Glutamatergic neuron (in vitro differentiated cells): ENCODE measurements at regions not wholly inside any gene's neighbourhood (a gene's known extent, or its start where the extent isn't known, plus 50 kb on each side); places are given as distances from the start of the nearest gene placed in this dataset.

Experiments used
- DNase-seq: peaks from one replicate; pipeline ENCODE4 v3.0.0; 2022
- H3K27ac Mint-ChIP-seq: one replicate; pipeline ENCODE4 v1.8.0; 2020; ENCODE audit warnings: mild to moderate bottlenecking, mixed read lengths, inconsistent platforms; ENCODE audit not compliant: unreplicated experiment
- H3K27me3 Mint-ChIP-seq: one replicate; pipeline ENCODE4 v1.8.0; 2020; ENCODE audit warnings: mild to moderate bottlenecking, moderate library complexity, mixed read lengths, inconsistent platforms; ENCODE audit not compliant: unreplicated experiment
- H3K36me3 Mint-ChIP-seq: one replicate; pipeline ENCODE4 v1.8.0; 2020; ENCODE audit warnings: mild to moderate bottlenecking, mixed read lengths, inconsistent platforms; ENCODE audit not compliant: unreplicated experiment
- H3K4me1 Mint-ChIP-seq: one replicate; pipeline ENCODE4 v1.8.0; 2020; ENCODE audit warnings: mild to moderate bottlenecking, low read depth, mixed read lengths, inconsistent platforms; ENCODE audit not compliant: unreplicated experiment
- H3K4me3 Mint-ChIP-seq: one replicate; pipeline ENCODE4 v1.8.0; 2020; ENCODE audit warnings: mild to moderate bottlenecking, mixed read lengths, inconsistent platforms; ENCODE audit not compliant: unreplicated experiment
- H3K9me3 Mint-ChIP-seq: one replicate; pipeline ENCODE4 v1.8.0; 2020; ENCODE audit warnings: mild to moderate bottlenecking, moderate library complexity, mixed read lengths, inconsistent platforms; ENCODE audit not compliant: unreplicated experiment
- CTCF ChIP-seq: fragments of 200-600 bp; sonication (generic); IDR thresholded peaks from one replicate; pipeline ENCODE4 v1.5.0; 2021; ENCODE audit not compliant: partially characterized antibody, unreplicated experiment

DNA sequence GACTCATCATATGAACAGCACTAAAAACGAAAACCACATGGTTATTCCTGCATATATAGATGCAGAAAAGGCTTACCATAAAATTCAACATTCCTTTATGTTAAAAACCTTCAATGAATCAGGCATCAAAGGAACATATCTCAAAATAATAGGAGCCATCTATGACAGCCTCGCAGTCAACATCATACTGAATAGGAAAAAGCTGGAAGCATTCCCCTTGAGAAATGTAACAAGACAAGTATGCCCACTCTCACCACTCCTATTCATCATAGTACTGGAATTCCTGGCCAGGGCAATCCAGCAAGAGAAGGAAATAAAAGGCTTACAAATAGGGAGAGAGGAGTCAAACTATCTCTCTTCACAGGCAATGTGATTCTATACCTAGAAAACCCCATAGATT is 179.6 kb upstream of the HTR2A start:
- DNase-seq: no peak
- Mint-ChIP-seq H3K27ac (no peak overlapping the region), H3K9me3 (peaks cover 5% of the 10 kb centered on the region), H3K4me1 (no peaks in the 10 kb centered on the region), H3K27me3 (no peaks in the 10 kb centered on the region), H3K4me3 (no peak overlapping the region), H3K36me3 (peaks cover 22% of the 10 kb centered on the region)
- TF ChIP-seq CTCF: no peak

DNA sequence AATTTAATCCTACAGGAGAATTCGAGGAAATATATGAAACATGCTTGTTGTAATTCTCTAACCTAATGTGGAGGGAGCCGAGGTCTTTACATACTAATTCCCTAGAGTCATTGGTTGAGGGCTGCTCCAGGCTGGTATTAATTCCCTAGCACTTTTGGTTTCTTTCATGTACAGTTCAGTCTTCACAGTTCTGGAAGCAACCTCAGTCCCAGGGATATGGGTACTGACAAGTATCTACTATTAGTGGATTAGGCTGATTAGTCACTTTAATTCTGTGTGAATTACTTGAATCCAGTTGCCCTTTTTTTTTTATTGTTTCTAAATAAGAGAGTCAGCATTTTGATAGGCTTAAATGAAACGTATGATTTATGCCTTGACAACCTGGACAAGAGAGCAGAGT is 172.3 kb upstream of the HTR2A start:
- H3K4me1 Mint-ChIP-seq: peaks cover 19% of the 10 kb centered on the region
- no peak overlapping the region for H3K4me3 Mint-ChIP-seq
- no peak for TF ChIP-seq CTCF
- H3K27ac Mint-ChIP-seq: no peak overlapping the region
- no peaks in the 10 kb centered on the region for H3K9me3 Mint-ChIP-seq
- H3K27me3 Mint-ChIP-seq: no peaks in the 10 kb centered on the region
- H3K36me3 Mint-ChIP-seq: peaks cover 1% of the 10 kb centered on the region
- DNase-seq: no peak

GRCh38 chr13:47067306-47067705 is 170.5 kb upstream of the HTR2A start:
- peaks cover 19% of the 10 kb centered on the region for H3K4me1 Mint-ChIP-seq
- peak overlapping the region; percentile 72 for H3K27ac Mint-ChIP-seq
- H3K9me3 Mint-ChIP-seq: peaks cover 2% of the 10 kb centered on the region
- TF ChIP-seq CTCF: no peak
- no peaks in the 10 kb centered on the region for H3K36me3 Mint-ChIP-seq
- no peak for DNase-seq
- H3K4me3 Mint-ChIP-seq: no peak overlapping the region
- H3K27me3 Mint-ChIP-seq: no peaks in the 10 kb centered on the region

GRCh38 chr13:47066226-47066625 is 169.4 kb upstream of the HTR2A start:
- H3K4me3 Mint-ChIP-seq: no peak overlapping the region

DNA sequence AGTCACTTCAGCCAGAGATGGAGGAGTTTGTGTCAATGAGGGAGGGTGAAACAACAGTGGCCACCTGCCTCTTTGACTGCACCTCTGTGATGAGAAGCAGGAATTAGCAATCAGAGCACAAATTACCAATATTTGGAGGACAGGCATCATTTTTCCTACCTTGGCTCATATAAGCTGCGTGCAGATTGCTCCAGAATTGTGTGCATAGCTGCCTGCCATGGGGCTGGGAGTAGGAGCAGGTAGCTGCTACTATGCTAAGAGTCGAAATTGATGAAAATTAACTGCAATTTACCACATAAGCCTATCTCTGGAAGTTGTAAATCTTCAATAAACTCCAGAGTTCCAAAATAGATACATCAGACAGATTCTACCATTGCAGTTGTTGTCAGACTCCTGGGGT is 167.5 kb upstream of the HTR2A start:
- no peak overlapping the region for H3K4me3 Mint-ChIP-seq
- DNase-seq: no peak
- no peaks in the 10 kb centered on the region for H3K36me3 Mint-ChIP-seq
- no peaks in the 10 kb centered on the region for H3K27me3 Mint-ChIP-seq
- H3K27ac Mint-ChIP-seq: no peak overlapping the region
- peaks cover 2% of the 10 kb centered on the region for H3K9me3 Mint-ChIP-seq
- no peak for TF ChIP-seq CTCF
- H3K4me1 Mint-ChIP-seq: peaks cover 19% of the 10 kb centered on the region

More at GRCh38 chr13:47066226-47066625, 169.4 kb upstream of the HTR2A start:
- Mint-ChIP-seq H3K27me3 (no peaks in the 10 kb centered on the region), H3K27ac (no peak overlapping the region), H3K4me1 (peaks cover 19% of the 10 kb centered on the region), H3K9me3 (peaks cover 2% of the 10 kb centered on the region), H3K36me3 (no peaks in the 10 kb centered on the region)
- DNase-seq: no peak
- no peak for TF ChIP-seq CTCF
